GM21825 (cell line): ENCODE measurements at regions not wholly inside any gene's neighbourhood (a gene's known extent, or its start where the extent isn't known, plus 50 kb on each side); places are given as distances from the start of the nearest gene placed in this dataset.

Source experiments
- ATAC-seq: cut with Tn5 transposase; IDR thresholded peaks from one replicate; pipeline ENCODE4 v1.9.1; 2021; ENCODE audit warnings: mild to moderate bottlenecking, moderate library complexity; ENCODE audit not compliant: unreplicated experiment

DNA sequence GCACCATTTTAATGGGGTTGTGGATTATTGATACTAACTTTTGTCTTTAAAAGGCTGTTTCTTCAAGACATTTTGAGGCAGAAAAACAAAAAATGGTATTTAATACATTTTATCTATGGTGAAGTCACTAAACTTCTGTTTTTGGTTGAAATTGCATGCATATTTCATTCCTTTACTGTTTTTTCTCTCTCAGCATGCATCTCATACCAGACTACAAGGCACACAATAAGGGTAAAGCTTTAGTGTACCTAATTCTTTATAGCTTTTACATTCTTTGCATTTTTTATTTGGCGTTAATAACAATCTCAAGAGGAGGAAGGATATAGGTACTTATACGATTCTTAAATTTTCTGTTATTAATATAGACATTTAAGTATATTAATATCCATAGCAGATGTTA is 151.0 kb upstream of the DKK2 start:
- ATAC-seq: no peak

- peak; percentile 99 for ATAC-seq
Measured at GRCh38 chr4:107183155-107183774, 147.2 kb upstream of the DKK2 start.

GRCh38 chr4:107182347-107182746 is 146.2 kb upstream of the DKK2 start:
- ATAC-seq: no peak

DNA sequence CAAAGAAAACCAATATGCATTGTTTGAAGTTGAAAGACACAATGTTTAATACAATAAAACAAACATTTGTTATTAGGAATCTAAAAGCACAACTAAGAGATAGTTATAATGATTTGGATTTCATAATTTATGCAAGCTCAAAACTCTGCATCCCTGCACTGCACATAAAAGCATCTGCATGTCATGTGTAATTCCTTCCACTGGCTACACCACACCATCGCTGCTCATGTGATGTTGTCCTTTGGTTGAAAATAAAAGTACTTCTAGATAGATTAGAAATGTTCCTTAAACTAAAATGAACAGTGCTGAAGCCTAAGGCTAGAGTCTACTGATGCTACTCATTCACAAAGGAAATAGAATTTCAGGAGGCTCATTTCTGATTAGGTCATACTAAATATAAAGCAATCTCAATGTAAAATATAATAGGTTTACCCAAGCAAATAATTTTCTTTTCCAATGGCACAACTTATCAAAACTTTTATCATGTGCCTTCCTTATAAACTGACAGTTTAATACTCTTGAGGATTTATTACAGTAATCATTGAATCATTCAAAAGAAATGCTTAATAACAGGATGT is 130.8 kb upstream of the DKK2 start:
- ATAC-seq: no peak

- no peak for ATAC-seq
Measured at GRCh38 chr4:107166181-107166580, 130.1 kb upstream of the DKK2 start.

GRCh38 chr4:107164962-107165475 is 128.9 kb upstream of the DKK2 start:
- no peak for ATAC-seq

DNA sequence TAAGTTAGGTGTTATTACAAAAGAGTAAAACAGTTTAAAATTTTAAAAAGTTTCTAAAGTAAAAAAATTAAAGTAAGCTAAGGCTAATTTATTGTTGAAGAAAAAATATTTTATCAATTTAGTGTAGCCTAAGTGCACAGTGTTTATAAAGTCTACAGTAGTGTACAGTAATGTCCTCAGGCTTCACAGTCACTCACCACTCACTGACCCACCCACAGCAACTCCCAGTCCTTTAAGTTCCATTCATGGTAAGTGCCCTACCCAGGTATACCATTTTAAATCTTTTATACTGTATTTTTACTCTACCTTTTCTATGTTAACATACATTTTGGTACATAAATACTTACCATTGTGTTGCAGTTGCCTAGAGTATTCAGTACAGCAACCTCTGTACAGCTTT is 120.3 kb upstream of the DKK2 start:
- no peak for ATAC-seq

- ATAC-seq: no peak
Measured at GRCh38 chr4:107155366-107155765, 119.3 kb upstream of the DKK2 start.

DNA sequence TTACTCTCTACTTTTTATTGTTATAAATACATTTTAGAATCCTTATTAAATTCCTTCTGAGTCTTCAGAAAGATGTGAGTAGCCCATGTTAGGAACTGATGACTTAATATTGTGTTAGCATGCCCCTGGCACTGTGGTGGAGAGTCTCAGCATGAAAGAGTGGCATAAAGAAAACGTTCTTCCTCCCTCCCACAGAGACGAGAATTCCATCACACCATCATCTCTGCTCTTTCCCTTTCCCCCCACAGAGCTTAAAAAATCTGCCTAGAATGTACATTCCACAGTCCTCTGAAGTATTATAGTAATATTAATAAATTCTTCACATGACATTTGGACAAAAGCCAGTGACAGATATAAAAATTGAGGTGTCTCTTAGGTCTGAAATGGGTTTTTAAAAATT is 117.8 kb upstream of the DKK2 start:
- no peak for ATAC-seq

DNA sequence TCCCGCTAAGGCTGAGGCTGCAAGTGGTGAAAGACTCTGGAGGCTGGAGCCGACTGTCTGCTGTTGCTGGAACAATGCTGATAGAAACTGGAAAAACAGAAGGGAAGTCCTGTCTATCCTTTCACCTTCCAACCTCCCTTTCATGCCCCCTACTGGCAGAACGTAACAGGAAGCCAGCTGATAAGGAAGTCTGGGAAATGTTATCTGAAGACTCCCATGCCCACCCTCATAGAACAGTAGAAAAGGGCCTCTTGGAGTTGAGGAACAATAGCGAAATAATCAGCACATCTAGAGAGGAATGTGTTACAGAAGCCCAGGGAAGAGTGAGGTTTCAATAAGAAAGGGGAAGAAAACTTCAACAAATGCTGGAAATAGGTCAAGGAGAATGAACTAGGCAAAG is 117.1 kb upstream of the DKK2 start:
- ATAC-seq: no peak

DNA sequence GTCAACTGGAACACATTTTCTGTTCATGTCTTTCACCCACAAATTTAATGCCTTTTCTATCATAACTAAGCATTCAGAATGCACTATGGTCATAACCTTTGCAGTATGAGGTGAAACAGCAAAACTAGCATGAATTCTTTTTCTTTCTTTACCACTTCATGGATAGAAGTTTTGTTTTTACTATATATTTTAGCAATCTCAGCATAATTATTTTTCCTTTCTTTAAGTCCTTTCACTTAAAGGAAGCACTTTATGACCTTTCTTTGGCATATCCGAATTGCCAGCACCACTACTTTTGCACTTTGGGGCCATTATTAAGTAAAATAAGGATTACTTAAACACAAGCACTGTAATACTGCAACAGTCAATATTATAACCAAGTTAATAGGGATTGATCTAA is 115.1 kb upstream of the DKK2 start:
- no peak for ATAC-seq

DNA sequence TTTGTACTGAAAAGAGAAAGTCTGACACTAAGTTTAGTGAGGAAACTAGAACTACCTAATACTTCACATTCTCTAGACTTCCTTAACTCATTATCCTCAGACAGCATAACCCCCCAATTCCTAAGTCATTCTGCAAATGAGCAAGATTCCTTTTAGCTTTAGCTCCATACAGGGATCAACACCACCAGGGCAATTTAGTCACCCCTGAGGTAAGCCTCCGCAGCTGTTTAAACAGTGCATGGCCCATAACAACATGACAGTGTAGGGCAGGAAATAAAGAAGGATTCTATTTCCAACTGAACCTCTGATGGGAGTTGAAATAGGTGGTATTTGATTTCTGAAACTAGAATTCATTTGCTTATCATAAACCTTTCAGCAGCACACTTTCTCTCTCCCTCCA is 112.8 kb upstream of the DKK2 start:
- no peak for ATAC-seq

DNA sequence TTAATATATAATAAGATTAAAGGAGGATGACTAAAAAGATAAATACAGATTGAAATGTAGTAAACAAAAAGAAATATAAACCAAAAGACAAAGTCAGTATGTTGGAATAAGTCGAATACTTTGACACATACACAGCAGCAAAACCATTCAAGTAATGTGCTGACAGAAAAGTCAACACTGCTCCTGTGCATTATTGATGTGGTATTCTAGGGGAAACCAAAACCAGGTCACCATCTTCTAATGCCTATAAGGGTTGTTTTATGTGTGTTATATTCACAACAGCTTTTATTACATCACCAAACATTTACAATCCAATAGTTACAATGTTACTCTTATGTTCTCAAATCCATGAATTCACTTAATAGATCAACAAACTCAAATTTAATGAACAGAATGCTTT is 111.8 kb upstream of the DKK2 start:
- ATAC-seq: no peak

- no peak for ATAC-seq
Measured at GRCh38 chr4:107138433-107138832, 102.3 kb upstream of the DKK2 start.

GRCh38 chr4:107133965-107134653 is 98.0 kb upstream of the DKK2 start:
- ATAC-seq: no peak

GRCh38 chr4:107131295-107131694 is 95.2 kb upstream of the DKK2 start:
- no peak for ATAC-seq

DNA sequence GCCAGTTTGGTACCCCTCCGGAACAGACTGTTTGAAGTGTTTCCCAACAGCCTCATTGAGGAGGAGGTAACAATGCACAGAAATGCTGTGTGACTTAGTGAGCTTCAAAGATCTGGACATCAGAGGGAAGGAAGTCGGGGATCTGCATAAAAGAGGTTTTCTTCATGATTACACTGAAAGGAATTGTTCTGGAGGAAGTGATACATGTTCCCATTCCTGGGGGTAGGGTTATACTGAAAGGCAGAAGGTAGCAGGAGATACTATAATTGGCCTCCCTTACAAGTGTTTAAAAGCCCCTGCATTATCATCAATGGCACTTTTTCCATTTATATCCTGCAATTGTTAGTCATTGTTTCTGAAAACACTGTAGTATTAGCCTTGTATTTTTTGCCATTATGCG is 94.0 kb upstream of the DKK2 start:
- no peak for ATAC-seq

GRCh38 chr4:107129611-107130010 is 93.5 kb upstream of the DKK2 start:
- no peak for ATAC-seq

- no peak for ATAC-seq
Measured at GRCh38 chr4:107129076-107129475, 93.0 kb upstream of the DKK2 start.

- no peak for ATAC-seq
Measured at GRCh38 chr4:107128116-107128515, 92.0 kb upstream of the DKK2 start.

DNA sequence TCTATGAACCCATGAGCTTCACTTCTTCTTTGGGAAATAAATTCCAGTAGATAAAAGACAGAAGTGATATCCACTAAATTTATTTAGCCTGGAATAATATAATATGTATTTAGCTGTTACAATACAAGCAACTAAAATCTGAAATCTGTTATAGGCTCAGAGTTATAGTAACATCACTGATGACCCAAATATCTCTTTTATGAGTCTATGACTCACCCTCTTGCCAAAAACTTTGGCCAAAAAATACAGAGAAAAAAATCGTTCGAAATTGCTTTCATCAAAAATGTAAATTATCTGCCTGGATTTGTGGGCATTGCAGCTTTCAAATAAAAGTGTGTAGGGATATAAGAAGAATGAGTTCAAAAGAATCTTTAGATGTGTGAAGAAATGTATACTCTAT is 89.4 kb upstream of the DKK2 start:
- no peak for ATAC-seq

- ATAC-seq: no peak
Measured at GRCh38 chr4:107122736-107123135, 86.6 kb upstream of the DKK2 start.
